ENCODE measurements at regions not wholly inside any gene's neighbourhood (a gene's known extent, or its start where the extent isn't known, plus 50 kb on each side); places are given as distances from the start of the nearest gene placed in this dataset.

- no peak for TF ChIP-seq CTCF (IDR thresholded peaks at IDR 0.05)
- TF ChIP-seq POLR2A (IDR thresholded peaks at IDR 0.05), result no peak
- no peak for TF ChIP-seq EP300 (IDR thresholded peaks at IDR 0.05)
Measured at GRCh38 chr5:106142116-106142515, 1528.6 kb downstream of the EFNA5 start.

Measured in stomach (tissue), 4 donors.